OCI-LY7 (cell line): ENCODE measurements at regions not wholly inside any gene's neighbourhood (a gene's known extent, or its start where the extent isn't known, plus 50 kb on each side); places are given as distances from the start of the nearest gene placed in this dataset.
A peak's percentile ranks its signal among the peaks of the same experiment; 100 is the strongest.

Experiments used
- BruUV-seq: library from RNA; stranded (reverse); fragments of 400-500 nt; replicated peaks from 2 replicates; lab custom pipeline; 2021; lab: Mats Ljungman, UMichigan
- CTCF ChIA-PET: fragments of 300-600 bp; sonication (Branson Sonifier 250); formaldehyde crosslinking; loops from one replicate; lab custom pipeline; 2022; ENCODE audit warnings: antibody characterized with exemption; ENCODE audit not compliant: unreplicated experiment; lab: Charles Lee
- POLR2A ChIA-PET: fragments of 300-600 bp; sonication (Branson Sonifier 250); formaldehyde crosslinking; loops from one replicate; lab custom pipeline; 2022; ENCODE audit warnings: antibody characterized with exemption; lab: Charles Lee
- DNase-seq: peaks from one replicate; pipeline ENCODE4 v3.0.0-alpha.2; 2015; ENCODE audit warnings: low spot score
- H2AFZ ChIP-seq: fragments of 200-600 bp; sonication (generic), shearing (Covaris generic); 2 replicates; pipeline ENCODE4 v1.6.1; 2014; ENCODE audit warnings: mild to moderate bottlenecking, antibody characterized with exemption, low read length, moderate library complexity
- H3K27ac ChIP-seq: fragments of 200-600 bp; sonication (generic); 2 replicates; pipeline ENCODE4 v1.5.1; 2014; ENCODE audit warnings: mixed run types, low read depth, mild to moderate bottlenecking, moderate library complexity, low read length, inconsistent platforms; ENCODE audit not compliant: poor library complexity, severe bottlenecking
- H3K36me3 ChIP-seq: fragments of 200-600 bp; sonication (generic); 2 replicates; pipeline ENCODE4 v1.6.1; 2014; ENCODE audit warnings: mild to moderate bottlenecking, antibody characterized with exemption, low read length, moderate library complexity, mixed read lengths; ENCODE audit not compliant: insufficient read depth
- H3K4me1 ChIP-seq: fragments of 200-600 bp; sonication (generic); 2 replicates; pipeline ENCODE4 v1.5.1; 2014; ENCODE audit warnings: mild to moderate bottlenecking, low read length; ENCODE audit not compliant: insufficient read depth, poor library complexity, severe bottlenecking
- H3K4me2 ChIP-seq: fragments of 200-600 bp; sonication (generic); 2 replicates; pipeline ENCODE4 v1.6.1; 2014; ENCODE audit warnings: mild to moderate bottlenecking, low read length
- H3K4me3 ChIP-seq: fragments of 200-600 bp; sonication (generic); 2 replicates; pipeline ENCODE4 v1.5.1; 2014; ENCODE audit warnings: mild to moderate bottlenecking, low read depth, low read length; ENCODE audit not compliant: poor library complexity, severe bottlenecking
- H3K79me2 ChIP-seq: fragments of 200-600 bp; sonication (generic); 2 replicates; pipeline ENCODE4 v1.6.1; 2016; ENCODE audit warnings: low read depth, mild to moderate bottlenecking, low read length, moderate library complexity, mixed read lengths; ENCODE audit not compliant: insufficient read depth
- H3K9me2 ChIP-seq: fragments of 200-600 bp; sonication (generic); 2 replicates; pipeline ENCODE4 v1.6.1; 2016; ENCODE audit warnings: mild to moderate bottlenecking, low read length, mixed read lengths; ENCODE audit not compliant: insufficient read depth
- H3K9me3 ChIP-seq: fragments of 200-600 bp; sonication (generic); 2 replicates; pipeline ENCODE4 v1.6.1; 2014; ENCODE audit warnings: mild to moderate bottlenecking, mixed run types, low read length, mixed read lengths
- H4K20me1 ChIP-seq: fragments of 200-600 bp; sonication (generic); 2 replicates; pipeline ENCODE4 v1.6.1; 2014; ENCODE audit warnings: mild to moderate bottlenecking, antibody characterized with exemption, low read length, moderate library complexity, mixed read lengths; ENCODE audit not compliant: insufficient read depth
- CTCF ChIP-seq: fragments of 200-600 bp; sonication (generic); conservative IDR thresholded peaks from 2 replicates; pipeline ENCODE4 v1.5.1; 2014; ENCODE audit warnings: mild to moderate bottlenecking, antibody characterized with exemption, low read length, moderate library complexity, mixed read lengths
- EZH2phosphoT487 ChIP-seq: fragments of 200-600 bp; sonication (generic); IDR thresholded peaks from 2 replicates; pipeline ENCODE4 v1.6.1; 2018; ENCODE audit warnings: low read depth, borderline replicate concordance, mild to moderate bottlenecking, mixed run types, antibody characterized with exemption, low read length, moderate library complexity, mixed read lengths
- intact Hi-C: fragments of 100-400 bp; cut with micrococcal nuclease; formaldehyde crosslinking; loops from one replicate; pipeline ENCODE4 v1.10.0; 2022; ENCODE audit not compliant: unreplicated experiment

- Histone ChIP-seq H3K4me3 (no peak overlapping the region), H3K4me2 (no peak overlapping the region), H3K36me3 (no peaks in the 10 kb centered on the region), H3K9me2 (no peaks in the 10 kb centered on the region), H3K27ac (no peak overlapping the region), H2AFZ (no peak overlapping the region), H4K20me1 (no peaks in the 10 kb centered on the region), H3K4me1 (no peaks in the 10 kb centered on the region), H3K79me2 (no peaks in the 10 kb centered on the region), H3K9me3 (no peaks in the 10 kb centered on the region)
- DNase-seq = no peak
- ChIA-PET CTCF (no interaction called here), POLR2A (no interaction called here)
- intact Hi-C loops = no loop called here
- no peak for TF ChIP-seq CTCF
- no TSS peak for BruUV-seq
Observed at GRCh38 chrX:128581615-128582014, 529.4 kb upstream of the ACTRT1 start.

- TF ChIP-seq EZH2phosphoT487 (no peak), CTCF (no peak)
- no peaks in the 10 kb centered on the region for H3K4me1 ChIP-seq
- no peak overlapping the region for H3K4me3 ChIP-seq
- intact Hi-C loops = no loop called here
- POLR2A ChIA-PET = no interaction called here
- H3K9me2 ChIP-seq = no peaks in the 10 kb centered on the region
- no peaks in the 10 kb centered on the region for H3K36me3 ChIP-seq
- BruUV-seq = no TSS peak
- DNase-seq = no peak
- H3K79me2 ChIP-seq = no peaks in the 10 kb centered on the region
- no peaks in the 10 kb centered on the region for H4K20me1 ChIP-seq
- no peak overlapping the region for H3K27ac ChIP-seq
- CTCF ChIA-PET = no interaction called here
- no peak overlapping the region for H2AFZ ChIP-seq
- H3K9me3 ChIP-seq = no peaks in the 10 kb centered on the region
- no peak overlapping the region for H3K4me2 ChIP-seq
Observed at GRCh38 chrX:128543114-128543513, 490.9 kb upstream of the ACTRT1 start.

GRCh38 chrX:128518508-128518907 lies 466.3 kb upstream of the ACTRT1 start:
- Histone ChIP-seq H3K27ac (no peak overlapping the region), H2AFZ (no peak overlapping the region), H4K20me1 (no peaks in the 10 kb centered on the region), H3K36me3 (no peaks in the 10 kb centered on the region), H3K4me1 (no peaks in the 10 kb centered on the region), H3K79me2 (no peaks in the 10 kb centered on the region), H3K4me3 (no peak overlapping the region), H3K9me2 (no peaks in the 10 kb centered on the region), H3K9me3 (no peaks in the 10 kb centered on the region), H3K4me2 (no peak overlapping the region)
- BruUV-seq = no TSS peak
- no peak for TF ChIP-seq EZH2phosphoT487
- peak; percentile 63 for TF ChIP-seq CTCF
- ChIA-PET CTCF (no interaction called here), POLR2A (no interaction called here)
- peak; percentile 4 for DNase-seq
- intact Hi-C loops = no loop called here
